HG03354 (cell line): ENCODE measurements at regions not wholly inside any gene's neighbourhood (a gene's known extent, or its start where the extent isn't known, plus 50 kb on each side); places are given as distances from the start of the nearest gene placed in this dataset.

Experiments used
- ATAC-seq: cut with Tn5 transposase; IDR thresholded peaks from one replicate; pipeline ENCODE4 v1.9.1; 2021; ENCODE audit warnings: mild to moderate bottlenecking; ENCODE audit not compliant: unreplicated experiment, poor library complexity, severe bottlenecking

GRCh38 chr2:2564300-2565078, 233.4 kb upstream of the MYT1L start:
- ATAC-seq, result no peak

- no peak for ATAC-seq
Observed at GRCh38 chr2:2563309-2563860, 232.3 kb upstream of the MYT1L start.

DNA sequence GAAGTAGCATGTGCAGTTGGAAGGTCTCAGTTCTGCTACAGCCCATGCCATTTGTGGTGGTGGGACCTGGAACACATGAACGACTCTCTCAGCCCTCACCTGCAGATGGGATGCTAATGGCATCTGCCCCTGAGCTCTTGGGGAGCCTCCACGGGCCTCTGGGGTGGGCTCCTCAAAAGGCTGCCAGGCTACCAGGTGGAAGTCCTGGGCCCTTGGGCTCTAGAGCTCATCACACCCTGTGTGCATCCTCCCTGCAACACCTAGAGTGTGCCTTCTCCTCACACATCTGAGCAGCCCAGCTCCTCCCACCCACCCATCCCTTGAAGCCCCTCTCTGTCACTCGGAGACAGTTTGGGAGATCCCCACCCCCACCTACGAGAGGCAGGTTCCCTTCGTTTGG, 231.8 kb upstream of the MYT1L start:
- no peak for ATAC-seq

DNA sequence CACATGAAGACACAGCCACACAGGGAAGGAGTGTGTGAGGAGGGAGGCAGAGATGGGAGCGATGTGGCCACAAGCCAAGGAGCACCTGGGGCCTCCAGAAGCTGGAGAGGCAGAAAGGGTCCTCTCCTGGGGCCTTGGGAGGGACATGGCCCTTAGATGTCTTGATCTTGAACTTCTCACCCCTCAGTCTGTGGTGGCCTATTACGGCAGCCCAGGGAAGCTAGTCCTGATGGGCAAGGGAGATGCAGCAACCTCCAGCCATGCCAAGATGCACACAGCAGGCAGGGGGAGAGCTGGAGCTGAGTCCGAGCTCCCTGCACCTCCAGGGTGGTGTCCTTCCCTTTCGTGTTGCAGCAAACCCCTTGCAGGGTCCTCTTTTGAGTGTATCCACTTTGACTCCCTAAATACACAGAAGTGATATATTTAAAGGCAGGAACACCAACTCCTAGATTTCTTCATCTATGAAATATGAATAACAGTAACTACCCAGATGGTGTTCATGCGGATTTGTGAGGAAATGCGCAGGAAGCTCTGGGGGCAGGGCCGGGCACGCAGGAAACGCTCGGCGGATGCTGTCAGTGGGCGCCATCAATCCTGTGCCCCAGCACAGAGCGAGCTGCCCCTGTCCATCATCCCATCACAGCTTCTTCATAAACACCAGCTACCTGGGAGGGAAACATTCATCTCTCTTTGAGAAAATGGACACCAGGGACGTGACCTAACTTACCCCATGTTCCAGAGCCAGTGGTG, 230.4 kb upstream of the MYT1L start:
- ATAC-seq, result no peak

GRCh38 chr2:2560374-2561015, 229.4 kb upstream of the MYT1L start:
- ATAC-seq, result no peak

DNA sequence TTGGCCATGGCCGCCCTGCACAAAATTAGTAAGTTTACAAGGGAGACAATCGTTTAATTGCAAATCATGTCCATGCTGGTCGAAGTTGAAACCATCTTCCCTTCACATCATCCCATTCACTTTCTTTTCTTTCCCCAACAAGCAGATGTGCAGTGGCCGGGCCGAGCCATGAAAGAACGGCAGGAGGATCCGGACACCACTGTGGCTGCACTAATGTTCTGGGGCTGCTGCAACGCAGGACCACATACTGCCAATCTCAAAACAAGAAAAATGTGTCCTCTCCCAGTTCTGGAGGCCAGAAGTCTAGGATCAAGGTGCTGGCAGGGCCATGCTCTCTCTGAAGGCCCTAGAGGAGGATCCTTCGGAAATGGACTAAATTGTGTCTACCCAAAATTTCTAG, 227.4 kb upstream of the MYT1L start:
- no peak for ATAC-seq

GRCh38 chr2:2557475-2557874, 226.4 kb upstream of the MYT1L start:
- ATAC-seq, result no peak

- ATAC-seq, result no peak
Observed at GRCh38 chr2:2550856-2551255, 219.8 kb upstream of the MYT1L start.

- no peak for ATAC-seq
Observed at GRCh38 chr2:2547911-2548310, 216.8 kb upstream of the MYT1L start.

- ATAC-seq, result no peak
Observed at GRCh38 chr2:2547451-2547850, 216.4 kb upstream of the MYT1L start.

DNA sequence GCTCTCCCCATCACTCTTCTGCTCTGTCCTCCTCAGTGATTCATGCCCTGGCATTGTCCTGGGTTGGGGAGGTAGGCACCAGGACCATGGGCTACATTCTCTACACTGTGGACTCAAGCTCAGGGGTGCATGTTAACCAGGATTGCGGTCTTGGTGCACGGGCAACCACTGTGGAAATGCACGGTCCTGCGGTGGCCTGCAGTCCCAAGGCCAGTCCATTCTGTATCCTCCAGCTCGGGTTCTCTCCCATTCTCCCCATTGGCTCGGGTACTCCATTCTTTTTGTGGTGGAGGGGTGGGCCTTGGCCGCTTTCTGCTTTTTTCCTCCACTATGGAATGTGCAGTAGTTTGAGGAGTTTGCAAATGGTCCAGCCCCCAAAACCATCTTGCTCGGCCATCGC, 215.0 kb upstream of the MYT1L start:
- no peak for ATAC-seq

DNA sequence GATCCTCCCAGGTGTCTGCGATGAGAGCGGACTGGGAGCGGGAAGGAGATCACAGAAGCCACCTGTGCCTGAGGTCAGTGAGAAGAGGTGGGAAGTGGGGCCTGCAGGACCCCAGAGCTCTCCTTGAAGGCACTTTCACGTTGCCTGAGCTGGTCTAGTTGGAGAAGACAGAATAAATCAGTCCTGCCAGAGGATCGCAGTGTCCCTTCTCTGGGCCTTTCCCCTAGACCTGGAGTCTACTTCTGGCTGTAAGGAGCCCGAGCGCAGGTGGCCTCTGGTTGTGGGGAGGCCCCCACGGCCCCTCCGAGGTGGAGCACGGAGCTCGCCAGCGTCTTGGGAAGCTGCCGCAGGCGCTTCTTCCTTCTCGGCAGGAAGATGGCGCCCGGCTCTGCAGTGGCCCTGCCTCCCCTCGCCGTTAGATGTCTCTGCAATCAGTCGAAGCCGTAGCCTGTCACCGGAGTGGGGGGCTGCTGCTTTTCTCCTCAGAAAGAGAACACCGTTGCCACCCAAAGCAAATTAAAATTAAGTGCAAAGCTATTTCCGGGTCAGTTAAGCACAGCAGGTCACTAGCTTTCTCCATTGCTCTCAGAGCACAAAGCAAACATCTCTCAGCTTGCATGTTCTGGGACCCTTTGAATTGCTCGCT, 212.0 kb upstream of the MYT1L start:
- no peak for ATAC-seq

GRCh38 chr2:2542316-2542715, 211.2 kb upstream of the MYT1L start:
- ATAC-seq, result no peak

- no peak for ATAC-seq
Observed at GRCh38 chr2:2540406-2540805, 209.3 kb upstream of the MYT1L start.

DNA sequence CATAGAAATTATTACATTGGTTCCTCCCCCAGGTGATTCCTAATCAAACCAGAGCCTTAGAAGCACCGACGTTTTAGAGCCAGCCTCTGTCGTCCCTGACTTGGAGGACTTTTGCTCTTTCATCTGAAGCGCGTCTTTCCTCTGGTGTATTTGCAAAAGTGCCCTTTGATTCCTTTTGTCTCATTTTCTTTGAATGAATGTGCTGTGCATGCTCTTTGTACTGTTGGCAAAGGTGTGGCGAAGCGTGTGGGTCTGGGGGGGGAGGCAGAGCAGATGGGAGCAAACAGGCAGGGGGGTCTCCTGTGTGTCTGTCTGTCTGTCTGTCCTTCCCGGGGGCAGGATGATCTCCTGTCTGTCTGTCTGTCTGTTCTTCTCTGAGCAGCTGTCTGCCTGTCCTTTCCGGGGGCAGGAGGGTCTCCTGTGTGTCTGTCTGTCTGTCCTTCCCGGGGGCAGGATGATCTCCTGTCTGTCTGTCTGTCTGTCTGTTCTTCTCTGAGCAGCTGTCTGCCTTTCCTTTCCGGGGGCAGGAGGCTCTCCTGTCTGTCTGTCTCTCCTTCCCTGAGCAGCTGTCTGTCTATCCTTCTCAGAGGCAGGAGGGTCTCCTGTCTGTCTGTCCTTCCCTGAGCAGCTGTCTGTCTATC, 205.5 kb upstream of the MYT1L start:
- ATAC-seq, result no peak

GRCh38 chr2:2530334-2530733, 199.3 kb upstream of the MYT1L start:
- ATAC-seq, result no peak

DNA sequence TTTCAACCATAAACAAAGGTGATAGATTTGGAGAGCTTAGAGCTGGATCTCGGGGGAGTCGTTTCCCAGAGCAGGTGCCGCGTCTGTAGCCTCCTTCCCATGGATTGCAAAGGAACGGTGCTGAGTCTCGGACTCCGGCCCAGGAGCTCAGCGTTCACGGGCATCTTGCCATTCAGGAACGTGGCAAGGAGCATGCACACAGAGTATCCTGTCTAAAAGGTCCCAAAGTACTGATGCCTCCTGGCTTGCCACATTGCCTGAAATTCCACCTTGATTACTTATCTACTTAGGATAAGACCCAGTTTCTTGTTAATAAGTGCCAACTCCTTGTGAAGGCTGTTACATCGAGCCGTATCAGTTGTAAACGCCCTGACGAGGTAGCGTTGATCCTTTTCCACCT, 197.8 kb upstream of the MYT1L start:
- no peak for ATAC-seq

GRCh38 chr2:2527148-2527547, 196.1 kb upstream of the MYT1L start:
- ATAC-seq, result no peak

DNA sequence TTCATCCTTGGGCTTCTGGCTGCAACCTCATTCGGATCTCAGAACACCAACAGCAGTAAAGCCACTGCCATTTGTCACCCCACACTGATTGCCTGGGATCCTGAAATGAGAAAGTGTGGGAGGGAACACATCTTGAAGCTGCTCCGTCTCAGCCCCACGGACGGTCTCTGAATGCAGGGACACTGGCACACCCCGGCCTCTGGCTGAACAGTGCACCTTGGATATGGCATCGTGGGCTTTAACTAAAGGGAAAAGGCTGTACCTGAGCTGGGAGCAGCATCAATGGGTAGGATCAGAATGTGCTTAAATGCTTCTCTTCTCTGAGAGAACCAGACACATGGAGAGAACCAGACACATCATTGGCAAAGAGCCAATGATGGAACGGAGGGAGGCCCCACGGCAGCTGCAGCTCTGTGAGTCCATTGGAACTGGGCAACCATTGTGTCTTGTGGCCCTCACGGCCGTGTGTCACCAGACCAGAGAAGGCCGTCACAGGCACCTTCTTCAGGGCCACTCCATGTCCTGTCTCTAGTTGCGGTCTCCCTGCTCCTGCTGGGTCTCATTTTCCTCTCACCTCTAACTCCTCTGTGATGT, 193.4 kb upstream of the MYT1L start:
- no peak for ATAC-seq
